ENCODE measurements at regions not wholly inside any gene's neighbourhood (a gene's known extent, or its start where the extent isn't known, plus 50 kb on each side); places are given as distances from the start of the nearest gene placed in this dataset.

DNA sequence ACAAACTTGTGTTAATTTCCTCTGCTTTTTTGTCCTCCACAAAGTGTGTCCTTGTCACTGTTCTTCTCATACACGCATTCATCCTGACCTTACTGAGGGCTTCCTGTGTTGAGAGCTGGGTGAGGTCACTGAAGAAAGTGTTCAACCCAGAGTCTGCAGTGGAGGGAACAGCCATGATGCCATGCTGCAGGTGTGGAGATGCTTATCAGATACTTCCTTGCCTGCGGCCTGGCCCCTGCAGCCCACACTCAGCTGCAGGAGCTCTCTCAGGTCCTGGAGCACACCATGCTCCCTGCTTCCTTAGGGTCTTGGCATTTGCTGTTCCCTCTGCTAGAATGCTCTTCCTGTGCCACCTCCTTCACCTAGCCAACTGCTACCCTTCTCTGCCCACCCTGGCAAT, 108.1 kb upstream of the SPRY4 start:
- no peak overlapping the region for H3K4me3 ChIP-seq (ENCODE audit: low read length)
- no peaks in the 10 kb centered on the region for H3K4me1 ChIP-seq (ENCODE audit: low read length)
- H3K36me3 ChIP-seq (replicated peaks; ENCODE audit: low read depth, low read length): no peaks in the 10 kb centered on the region
- no peak overlapping the region for H3K4me2 ChIP-seq (ENCODE audit: low read length)
- H2AFZ ChIP-seq (ENCODE audit: low read depth, low read length): no peak overlapping the region
- no peak for TF ChIP-seq EZH2phosphoT487 (IDR thresholded peaks at IDR 0.05; ENCODE audit: low read depth)
- TF ChIP-seq, protein P1, sequence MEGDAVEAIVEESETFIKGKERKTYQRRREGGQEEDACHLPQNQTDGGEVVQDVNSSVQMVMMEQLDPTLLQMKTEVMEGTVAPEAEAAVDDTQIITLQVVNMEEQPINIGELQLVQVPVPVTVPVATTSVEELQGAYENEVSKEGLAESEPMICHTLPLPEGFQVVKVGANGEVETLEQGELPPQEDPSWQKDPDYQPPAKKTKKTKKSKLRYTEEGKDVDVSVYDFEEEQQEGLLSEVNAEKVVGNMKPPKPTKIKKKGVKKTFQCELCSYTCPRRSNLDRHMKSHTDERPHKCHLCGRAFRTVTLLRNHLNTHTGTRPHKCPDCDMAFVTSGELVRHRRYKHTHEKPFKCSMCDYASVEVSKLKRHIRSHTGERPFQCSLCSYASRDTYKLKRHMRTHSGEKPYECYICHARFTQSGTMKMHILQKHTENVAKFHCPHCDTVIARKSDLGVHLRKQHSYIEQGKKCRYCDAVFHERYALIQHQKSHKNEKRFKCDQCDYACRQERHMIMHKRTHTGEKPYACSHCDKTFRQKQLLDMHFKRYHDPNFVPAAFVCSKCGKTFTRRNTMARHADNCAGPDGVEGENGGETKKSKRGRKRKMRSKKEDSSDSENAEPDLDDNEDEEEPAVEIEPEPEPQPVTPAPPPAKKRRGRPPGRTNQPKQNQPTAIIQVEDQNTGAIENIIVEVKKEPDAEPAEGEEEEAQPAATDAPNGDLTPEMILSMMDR (IDR thresholded peaks at IDR 0.05; ENCODE audit: low read depth, low read length): no peak
- H3K9ac ChIP-seq (ENCODE audit: low read length): no peak overlapping the region
- no peaks in the 10 kb centered on the region for H4K20me1 ChIP-seq (ENCODE audit: insufficient read depth, low read length)
- H3K9me3 ChIP-seq (ENCODE audit: insufficient read depth, low read length): no peaks in the 10 kb centered on the region
- no peak overlapping the region for H3K27ac ChIP-seq (ENCODE audit: low read length)
- no peaks in the 10 kb centered on the region for H3K27me3 ChIP-seq (ENCODE audit: low read depth, low read length)
- no peaks in the 10 kb centered on the region for H3K79me2 ChIP-seq (ENCODE audit: low read length)

DNA sequence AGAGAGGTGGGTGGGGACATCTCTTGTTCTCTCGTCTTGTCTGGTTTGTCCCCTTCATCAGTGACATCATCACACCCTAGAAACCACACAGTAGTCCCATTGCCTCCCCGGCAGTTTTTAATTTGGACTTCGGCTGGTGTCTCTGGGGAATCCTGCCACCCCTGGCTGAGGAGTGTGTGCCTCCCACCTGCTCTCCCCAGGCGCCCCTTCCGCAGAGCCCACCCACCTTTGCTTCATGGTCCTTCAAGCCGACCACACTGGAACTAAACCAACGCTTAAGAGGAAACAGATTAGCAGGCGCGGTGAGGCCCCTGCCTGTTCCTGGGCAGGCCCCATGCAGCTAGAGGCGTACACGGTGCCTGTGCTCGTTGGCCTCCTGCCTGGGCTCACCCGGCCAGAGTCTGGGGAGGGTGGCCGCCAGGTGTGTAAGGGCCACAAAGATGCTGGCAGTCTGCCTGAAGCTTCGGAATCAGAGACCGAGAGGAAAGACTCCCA, 107.6 kb upstream of the SPRY4 start:
- Histone ChIP-seq H4K20me1 (ENCODE audit: insufficient read depth, low read length) (no peaks in the 10 kb centered on the region), H3K9me3 (ENCODE audit: insufficient read depth, low read length) (no peaks in the 10 kb centered on the region), H3K4me2 (ENCODE audit: low read length) (no peak overlapping the region), H3K9ac (ENCODE audit: low read length) (no peak overlapping the region), H3K4me1 (ENCODE audit: low read length) (no peaks in the 10 kb centered on the region), H3K4me3 (ENCODE audit: low read length) (no peak overlapping the region), H3K79me2 (ENCODE audit: low read length) (no peaks in the 10 kb centered on the region), H3K36me3 (replicated peaks; ENCODE audit: low read depth, low read length) (no peaks in the 10 kb centered on the region), H2AFZ (ENCODE audit: low read depth, low read length) (no peak overlapping the region), H3K27me3 (ENCODE audit: low read depth, low read length) (no peaks in the 10 kb centered on the region), H3K27ac (ENCODE audit: low read length) (no peak overlapping the region)
- TF ChIP-seq, protein P1 (IDR thresholded peaks at IDR 0.05; ENCODE audit: low read depth, low read length): no peak
- no peak for TF ChIP-seq EZH2phosphoT487 (IDR thresholded peaks at IDR 0.05; ENCODE audit: low read depth)

DNA sequence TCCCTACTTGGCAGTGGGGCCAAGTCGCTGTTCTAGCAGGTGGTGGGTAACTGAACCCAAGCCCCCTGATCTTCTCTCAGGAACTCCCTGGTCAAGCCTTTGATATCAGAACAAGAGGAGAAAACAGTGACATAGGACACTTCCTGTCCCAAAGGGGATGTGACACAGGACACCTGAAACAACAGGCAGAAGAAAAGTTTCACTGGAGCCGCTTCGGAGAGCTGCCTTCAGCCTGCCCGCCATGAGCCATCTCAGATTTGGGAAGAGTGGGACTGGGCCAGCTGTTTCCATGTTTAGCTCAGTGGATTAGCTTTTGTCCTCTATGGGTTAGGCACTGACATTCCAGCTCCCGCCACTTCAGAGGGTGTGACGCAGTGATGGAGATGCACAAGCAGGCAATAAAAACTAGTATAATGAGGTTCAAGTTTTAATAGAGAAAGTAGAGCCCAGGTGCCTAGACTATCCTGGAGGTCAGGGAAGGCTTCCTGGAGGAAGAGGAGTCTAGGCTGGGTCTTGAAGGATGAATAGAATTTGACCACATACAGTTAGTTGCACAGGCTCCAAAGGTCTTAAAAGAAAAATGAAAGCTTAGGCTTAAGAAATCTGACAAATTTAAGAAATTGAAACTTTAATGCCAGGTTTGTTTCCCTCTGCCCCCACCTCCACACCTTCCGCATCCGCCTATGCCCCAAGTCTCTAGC, 104.1 kb upstream of the SPRY4 start:
- Histone ChIP-seq H3K27ac (ENCODE audit: low read length) (no peak overlapping the region), H3K4me2 (ENCODE audit: low read length) (no peak overlapping the region), H4K20me1 (ENCODE audit: insufficient read depth, low read length) (no peaks in the 10 kb centered on the region), H3K4me1 (ENCODE audit: low read length) (no peaks in the 10 kb centered on the region), H3K9ac (ENCODE audit: low read length) (no peak overlapping the region), H3K9me3 (ENCODE audit: insufficient read depth, low read length) (no peaks in the 10 kb centered on the region), H3K27me3 (ENCODE audit: low read depth, low read length) (no peaks in the 10 kb centered on the region), H2AFZ (ENCODE audit: low read depth, low read length) (no peak overlapping the region), H3K79me2 (ENCODE audit: low read length) (no peaks in the 10 kb centered on the region), H3K36me3 (replicated peaks; ENCODE audit: low read depth, low read length) (no peaks in the 10 kb centered on the region), H3K4me3 (ENCODE audit: low read length) (no peak overlapping the region)
- no peak for TF ChIP-seq EZH2phosphoT487 (IDR thresholded peaks at IDR 0.05; ENCODE audit: low read depth)
- TF ChIP-seq, protein P1 (IDR thresholded peaks at IDR 0.05; ENCODE audit: low read depth, low read length): no peak

DNA sequence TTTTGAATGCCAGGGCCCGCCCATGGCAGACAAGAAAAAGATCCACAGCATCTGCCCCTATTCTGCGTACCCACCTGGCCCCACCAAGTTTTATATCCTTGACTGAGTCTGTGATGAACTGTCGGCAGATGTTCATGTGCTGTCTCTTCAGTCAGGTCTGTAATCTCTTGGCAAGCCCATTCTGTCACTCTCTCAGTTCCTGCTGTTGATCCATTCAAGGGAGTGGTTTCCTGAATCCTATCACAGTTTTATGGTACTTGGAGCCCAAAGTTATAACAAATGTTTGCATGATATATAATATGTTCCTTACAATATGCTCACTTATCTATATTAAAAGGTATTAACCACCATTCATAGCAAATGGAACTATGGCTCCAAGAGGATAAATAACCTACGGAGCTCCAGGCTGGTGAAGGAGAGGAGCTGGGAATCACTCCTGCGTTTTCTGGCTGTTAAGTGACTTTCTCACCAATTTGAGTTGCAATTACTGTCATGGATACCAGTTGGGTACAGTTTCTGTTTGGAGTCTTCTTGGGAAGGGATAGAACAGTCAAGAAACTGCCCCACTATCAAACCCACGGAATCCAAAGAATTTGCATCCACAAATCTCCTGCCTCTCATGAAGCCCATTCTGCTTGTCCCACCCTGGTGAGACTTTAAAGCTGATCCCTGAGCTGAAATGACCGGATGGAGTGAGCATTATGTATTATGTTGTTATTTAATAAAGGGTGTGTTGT, 103.4 kb upstream of the SPRY4 start:
- H2AFZ ChIP-seq (ENCODE audit: low read depth, low read length): no peak overlapping the region
- H3K27me3 ChIP-seq (ENCODE audit: low read depth, low read length): no peaks in the 10 kb centered on the region
- H3K9me3 ChIP-seq (ENCODE audit: insufficient read depth, low read length): no peaks in the 10 kb centered on the region
- TF ChIP-seq EZH2phosphoT487 (IDR thresholded peaks at IDR 0.05; ENCODE audit: low read depth): no peak
- TF ChIP-seq, protein P1 (IDR thresholded peaks at IDR 0.05; ENCODE audit: low read depth, low read length): no peak
- no peaks in the 10 kb centered on the region for H3K36me3 ChIP-seq (replicated peaks; ENCODE audit: low read depth, low read length)
- H3K4me3 ChIP-seq (ENCODE audit: low read length): no peak overlapping the region
- H3K4me1 ChIP-seq (ENCODE audit: low read length): no peaks in the 10 kb centered on the region
- H4K20me1 ChIP-seq (ENCODE audit: insufficient read depth, low read length): no peaks in the 10 kb centered on the region
- no peak overlapping the region for H3K4me2 ChIP-seq (ENCODE audit: low read length)
- H3K27ac ChIP-seq (ENCODE audit: low read length): no peak overlapping the region
- no peaks in the 10 kb centered on the region for H3K79me2 ChIP-seq (ENCODE audit: low read length)
- H3K9ac ChIP-seq (ENCODE audit: low read length): no peak overlapping the region
